Astrocyte of the spinal cord (primary cell): ENCODE measurements at regions not wholly inside any gene's neighbourhood (a gene's known extent, or its start where the extent isn't known, plus 50 kb on each side); places are given as distances from the start of the nearest gene placed in this dataset.

ENCODE experiments used
- DNase-seq: peaks from one replicate; pipeline ENCODE4 v3.0.0; 2011; ENCODE audit warnings: low read depth, low spot score
- H3K4me3 ChIP-seq: 2 replicates; pipeline ENCODE4 v1.5.1; 2011; ENCODE audit warnings: low read depth, mild to moderate bottlenecking, low read length, moderate library complexity
- in situ Hi-C: cut with HindIII; loops from 2 replicates; pipeline ENCODE4 v1.10.0; 2017; ENCODE audit warnings: low sequenced_read_pairs
- TF ChIP-seq, protein P1 (sequence below): IDR thresholded peaks from 2 replicates; pipeline ENCODE4 v1.5.1; 2012; ENCODE audit warnings: low read depth, mild to moderate bottlenecking, low read length, inconsistent platforms

DNA sequence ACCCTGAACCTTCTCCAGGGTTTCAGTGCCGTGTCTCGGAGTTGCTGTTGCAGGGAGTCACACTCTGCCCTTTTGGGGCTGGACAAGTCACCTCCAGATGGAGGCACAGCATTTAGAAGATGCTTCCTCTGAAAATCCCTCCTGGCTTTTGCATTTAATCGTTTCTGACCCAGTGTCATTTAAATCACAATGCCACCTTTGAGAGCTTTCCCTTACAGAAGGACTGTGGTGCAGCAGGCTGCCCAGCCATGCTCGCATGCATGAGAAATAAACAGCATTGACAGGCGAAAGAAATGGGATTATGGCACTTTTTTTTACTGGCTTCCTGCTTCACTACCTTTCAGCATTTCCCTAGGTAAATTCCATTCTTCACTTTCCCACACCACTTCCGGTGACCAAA, 113.4 kb upstream of the DYRK2 start:
- in situ Hi-C loops, result no loop called here
- no peak for DNase-seq
- TF ChIP-seq, protein P1, sequence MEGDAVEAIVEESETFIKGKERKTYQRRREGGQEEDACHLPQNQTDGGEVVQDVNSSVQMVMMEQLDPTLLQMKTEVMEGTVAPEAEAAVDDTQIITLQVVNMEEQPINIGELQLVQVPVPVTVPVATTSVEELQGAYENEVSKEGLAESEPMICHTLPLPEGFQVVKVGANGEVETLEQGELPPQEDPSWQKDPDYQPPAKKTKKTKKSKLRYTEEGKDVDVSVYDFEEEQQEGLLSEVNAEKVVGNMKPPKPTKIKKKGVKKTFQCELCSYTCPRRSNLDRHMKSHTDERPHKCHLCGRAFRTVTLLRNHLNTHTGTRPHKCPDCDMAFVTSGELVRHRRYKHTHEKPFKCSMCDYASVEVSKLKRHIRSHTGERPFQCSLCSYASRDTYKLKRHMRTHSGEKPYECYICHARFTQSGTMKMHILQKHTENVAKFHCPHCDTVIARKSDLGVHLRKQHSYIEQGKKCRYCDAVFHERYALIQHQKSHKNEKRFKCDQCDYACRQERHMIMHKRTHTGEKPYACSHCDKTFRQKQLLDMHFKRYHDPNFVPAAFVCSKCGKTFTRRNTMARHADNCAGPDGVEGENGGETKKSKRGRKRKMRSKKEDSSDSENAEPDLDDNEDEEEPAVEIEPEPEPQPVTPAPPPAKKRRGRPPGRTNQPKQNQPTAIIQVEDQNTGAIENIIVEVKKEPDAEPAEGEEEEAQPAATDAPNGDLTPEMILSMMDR, result no peak
- no peak overlapping the region for H3K4me3 ChIP-seq

DNA sequence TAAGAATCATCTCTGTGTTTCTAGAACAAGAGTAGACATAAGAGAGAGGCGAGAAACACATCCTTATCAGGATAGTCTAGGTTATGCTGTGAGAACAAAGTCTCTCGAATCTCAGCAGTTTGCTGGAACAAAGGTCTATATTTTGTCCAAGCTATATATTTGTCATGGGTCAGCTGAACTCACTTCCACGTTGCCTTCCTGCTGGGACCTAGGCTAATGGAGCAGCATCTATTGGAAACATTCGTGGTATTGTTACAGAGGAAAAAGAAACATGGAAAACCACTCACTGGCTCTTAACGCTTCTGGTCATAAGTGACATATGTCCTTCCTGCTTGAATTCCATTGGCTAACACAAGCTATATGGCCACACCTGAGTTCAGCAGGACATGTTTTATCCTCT, 112.6 kb upstream of the DYRK2 start:
- in situ Hi-C loops, result no loop called here
- TF ChIP-seq, protein P1, result no peak
- DNase-seq, result no peak
- H3K4me3 ChIP-seq, result no peak overlapping the region

DNA sequence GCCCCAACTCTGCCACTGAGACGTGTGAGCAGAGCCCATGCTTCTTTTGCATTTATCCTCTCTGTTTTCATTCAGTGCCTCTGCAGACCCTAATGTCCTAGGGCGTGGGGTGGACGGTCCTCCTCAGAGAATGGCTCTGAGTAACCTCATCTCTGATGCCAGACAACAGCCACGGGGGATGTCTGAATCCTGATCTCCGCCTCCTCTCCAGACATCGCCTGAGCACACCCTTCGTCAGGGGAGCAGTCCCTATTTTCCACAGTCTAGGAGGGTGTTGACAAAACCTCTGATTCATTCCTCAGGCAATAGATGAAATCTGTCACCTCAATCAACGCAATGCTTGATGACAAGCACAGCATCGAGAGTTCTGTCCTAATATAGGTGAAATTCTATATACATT, 109.2 kb upstream of the DYRK2 start:
- DNase-seq, result no peak
- no peak overlapping the region for H3K4me3 ChIP-seq
- TF ChIP-seq, protein P1, result no peak
- in situ Hi-C loops, result no loop called here

DNA sequence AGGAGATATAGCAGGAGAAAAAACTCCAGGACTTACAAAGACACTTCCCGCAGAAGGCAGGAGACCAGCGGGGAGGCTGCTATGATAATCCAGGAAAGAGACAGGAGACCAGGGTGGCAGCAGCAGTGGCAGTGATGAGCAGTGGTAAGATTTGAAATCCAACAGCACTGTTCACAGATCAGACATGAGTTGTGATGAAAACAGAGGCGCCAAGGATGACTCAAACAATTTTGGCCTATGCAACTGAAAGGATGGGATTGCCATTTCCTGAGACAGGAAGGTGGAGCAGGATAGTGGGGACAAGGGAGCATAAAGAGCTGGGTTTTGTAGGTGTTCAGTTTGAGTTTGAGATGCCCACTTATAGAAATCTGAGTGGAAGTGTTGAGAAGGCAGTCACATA, 108.6 kb upstream of the DYRK2 start:
- DNase-seq, result no peak
- no peak overlapping the region for H3K4me3 ChIP-seq
- in situ Hi-C loops, result no loop called here

DNA sequence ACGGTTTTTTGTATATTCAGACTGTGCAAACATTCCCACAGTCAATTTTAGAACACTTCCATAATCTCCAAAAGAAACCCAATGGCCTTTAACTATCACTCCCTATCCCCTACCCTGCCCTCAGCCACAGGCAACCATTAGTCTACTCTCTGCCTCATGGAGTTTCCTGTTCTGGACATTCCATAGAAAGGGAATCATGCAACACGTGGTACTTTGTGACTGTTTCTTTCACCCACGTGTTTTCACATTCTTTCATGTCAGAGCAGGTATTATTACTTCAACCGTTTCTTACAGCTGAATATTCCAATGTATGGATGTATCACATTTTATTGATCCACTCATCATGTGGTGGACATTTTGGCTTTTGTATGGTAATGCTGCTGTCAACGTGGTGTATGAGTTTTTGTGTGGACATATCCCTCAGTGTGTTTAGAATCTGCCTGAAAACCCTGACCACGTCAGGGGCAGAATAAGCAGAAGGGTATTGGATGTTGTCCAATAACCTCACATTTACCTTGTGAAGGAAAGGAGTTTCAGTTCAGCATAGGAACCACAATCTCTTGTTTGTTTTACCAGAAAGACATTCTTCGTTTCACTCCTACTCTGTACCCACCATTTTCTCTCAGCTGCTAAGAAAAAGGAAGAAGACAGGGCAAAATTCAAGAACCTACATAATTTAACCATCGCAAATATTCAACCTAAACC, 107.5 kb upstream of the DYRK2 start:
- in situ Hi-C loops, result no loop called here

More for the DNA sequence above, 108.6 kb upstream of the DYRK2 start:
- TF ChIP-seq, protein P1, result no peak

DNA sequence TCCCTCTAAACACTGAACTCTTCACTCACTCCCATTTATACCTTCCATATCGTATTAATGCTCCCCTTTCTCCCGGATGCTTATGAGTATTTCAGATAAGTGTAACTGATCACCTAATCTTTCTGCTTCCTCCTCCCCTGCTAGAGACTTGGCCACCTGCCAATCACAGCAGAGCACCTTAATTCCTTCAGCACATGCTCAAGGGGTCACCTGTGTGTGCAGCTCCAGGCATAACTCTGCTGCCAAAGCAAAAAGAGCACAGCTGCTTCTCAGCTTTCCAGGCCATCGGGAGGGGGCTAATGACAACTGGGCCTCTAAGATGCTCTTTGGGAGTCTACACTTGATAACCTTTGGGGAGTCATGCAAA, 106.9 kb upstream of the DYRK2 start:
- DNase-seq, result no peak
- in situ Hi-C loops, result no loop called here
- H3K4me3 ChIP-seq, result no peak overlapping the region
- TF ChIP-seq, protein P1, result no peak

More for the DNA sequence above, 107.5 kb upstream of the DYRK2 start:
- no peak for DNase-seq
- TF ChIP-seq, protein P1, result no peak
- no peak overlapping the region for H3K4me3 ChIP-seq
